ENCODE measurements at regions not wholly inside any gene's neighbourhood (a gene's known extent, or its start where the extent isn't known, plus 50 kb on each side); places are given as distances from the start of the nearest gene placed in this dataset.
"Not testable (repeated sequence)": the region's sequence is repeated elsewhere in the genome, so short reads cannot be mapped to it uniquely, and the experiment has no call there.

DNA sequence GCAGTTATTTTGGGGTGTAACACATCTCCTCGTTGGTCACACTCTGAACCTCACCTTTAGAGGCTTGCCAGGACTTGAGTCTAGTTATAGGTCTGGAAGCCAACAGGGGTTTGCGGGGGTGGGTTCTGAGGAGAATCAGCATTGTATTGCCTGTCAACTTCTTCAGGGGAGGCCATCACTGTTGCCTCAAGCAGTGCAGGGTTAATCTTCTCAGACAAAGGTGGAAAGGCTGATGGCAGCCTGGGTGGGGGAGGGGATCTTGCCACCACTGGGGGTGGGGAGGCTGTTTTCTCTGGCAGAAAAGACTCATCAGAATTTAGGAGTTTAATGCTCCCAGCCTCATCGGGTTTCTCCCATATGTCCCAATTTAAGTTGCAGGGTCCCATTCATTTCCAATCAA, 387.8 kb downstream of the PRR32 start:
- DNase-seq (ENCODE audit: low spot score), result no peak

DNA sequence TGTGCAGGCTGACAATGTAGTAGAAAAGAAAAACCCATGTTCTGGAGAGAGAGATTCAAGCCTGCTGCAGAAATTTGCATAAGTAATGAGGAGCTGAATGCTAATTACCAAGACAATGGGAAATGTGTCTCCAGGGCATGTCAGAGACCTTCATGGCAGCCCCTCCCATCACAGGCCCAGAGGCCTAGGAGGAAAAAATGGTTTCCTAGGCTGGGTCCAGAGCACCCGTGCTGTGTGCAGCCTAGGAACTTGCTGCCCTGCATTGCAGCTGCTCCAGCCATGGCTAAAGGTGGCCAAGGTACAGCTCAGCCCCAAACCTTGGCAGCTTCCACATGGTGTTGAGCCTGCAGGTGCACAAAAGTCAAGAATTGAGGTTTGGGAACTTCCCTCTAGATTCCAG, 402.3 kb downstream of the PRR32 start:
- DNase-seq (ENCODE audit: low spot score), result not testable (repeated sequence)

DNA sequence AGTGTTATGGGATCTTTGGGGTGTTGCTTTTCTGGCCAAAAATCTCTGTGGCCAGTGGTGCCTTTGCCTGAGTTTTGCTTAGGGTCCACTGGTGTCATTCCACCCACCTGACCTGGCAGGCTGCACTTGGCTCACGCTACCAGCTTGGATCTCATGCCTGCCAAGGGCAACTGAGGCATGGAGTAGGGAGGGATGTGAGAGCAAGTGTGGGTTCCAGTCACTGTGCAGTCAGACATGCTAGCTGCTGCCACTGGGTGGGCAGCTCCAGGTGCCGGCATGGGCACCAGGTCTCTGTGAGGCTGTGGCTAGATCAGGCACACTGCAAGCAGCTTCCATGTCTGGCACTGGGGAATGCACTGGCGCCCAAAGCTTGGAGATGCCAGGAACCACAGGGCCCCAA, 424.1 kb downstream of the PRR32 start:
- peak; percentile 60 for DNase-seq (ENCODE audit: low spot score)

DNA sequence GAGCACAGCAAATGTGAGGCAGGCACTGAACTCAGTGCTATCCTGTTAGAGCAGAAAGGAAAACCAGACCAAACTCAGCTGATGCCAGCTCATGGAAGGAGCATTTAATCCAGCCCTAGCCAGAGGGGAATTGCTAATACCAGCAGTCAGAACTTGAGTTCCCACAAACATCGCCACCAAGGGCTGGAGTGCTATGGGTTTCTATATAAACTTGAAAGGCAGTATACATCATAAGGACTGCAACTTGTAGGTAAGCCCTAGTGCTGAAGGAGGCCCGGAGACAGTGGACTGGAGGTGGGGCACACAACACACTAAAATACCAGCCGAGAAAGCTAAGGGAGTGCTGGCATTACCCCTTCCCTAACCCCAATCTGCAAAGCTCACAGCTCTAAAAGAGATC, 440.2 kb downstream of the PRR32 start:
- peak; percentile 51 for DNase-seq (ENCODE audit: low spot score)

DNA sequence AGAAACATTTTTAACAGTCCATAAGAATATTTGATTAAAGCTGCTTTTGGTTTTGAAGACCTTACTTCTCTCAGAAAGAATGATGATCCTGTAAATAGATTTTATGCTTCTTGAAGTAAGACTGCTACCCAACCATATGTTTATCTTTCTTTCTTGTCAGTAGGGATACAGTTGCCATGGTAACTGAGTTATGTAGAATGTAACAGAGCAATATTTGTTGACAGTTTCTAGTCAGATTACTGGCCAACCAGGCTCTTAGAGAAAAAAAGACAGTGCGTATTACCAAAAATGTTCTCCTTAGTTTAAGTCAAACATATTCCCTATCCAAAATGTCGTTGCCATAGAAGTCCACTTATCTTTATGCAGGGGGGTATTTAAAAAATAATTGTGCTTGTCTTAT, 456.8 kb downstream of the PRR32 start:
- no peak for DNase-seq (ENCODE audit: low spot score)

DNA sequence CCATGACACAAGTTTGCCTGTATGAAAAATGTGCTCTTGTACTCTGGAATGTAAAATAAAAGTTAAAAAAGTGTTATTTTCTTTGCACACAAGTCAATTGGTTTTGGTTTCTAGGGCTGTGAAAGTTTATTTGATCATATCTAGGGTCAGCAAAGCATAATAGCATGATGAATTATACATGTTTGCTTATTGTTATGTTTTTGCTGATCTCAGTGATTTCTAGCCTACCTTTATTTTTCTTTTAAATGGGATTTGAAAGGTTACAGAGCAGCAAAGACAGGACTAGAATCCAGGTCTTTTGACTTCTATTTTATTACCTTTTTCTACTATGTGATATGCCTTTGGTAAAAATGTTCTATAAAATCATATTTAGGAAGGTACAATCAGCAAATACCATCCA, 481.0 kb downstream of the PRR32 start:
- no peak for DNase-seq (ENCODE audit: low spot score)

DNA sequence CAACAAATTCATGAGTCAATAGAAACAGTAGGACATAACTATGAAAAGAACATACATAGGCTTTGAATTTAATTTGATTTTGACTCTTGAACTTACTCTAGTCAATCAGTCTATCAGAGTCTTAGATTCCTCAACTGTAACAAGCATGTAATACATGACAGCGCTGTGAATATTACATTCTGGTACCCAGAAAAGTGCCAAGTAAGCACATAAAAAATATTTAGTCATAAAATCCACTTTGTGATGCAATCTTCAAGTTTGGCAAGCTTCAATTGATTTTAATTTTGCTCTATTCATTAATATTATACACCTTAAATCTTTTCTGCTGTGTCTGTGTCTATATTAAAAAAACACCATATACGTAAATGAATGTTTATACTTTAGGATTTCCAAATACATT, 483.3 kb downstream of the PRR32 start:
- no peak for DNase-seq (ENCODE audit: low spot score)

DNA sequence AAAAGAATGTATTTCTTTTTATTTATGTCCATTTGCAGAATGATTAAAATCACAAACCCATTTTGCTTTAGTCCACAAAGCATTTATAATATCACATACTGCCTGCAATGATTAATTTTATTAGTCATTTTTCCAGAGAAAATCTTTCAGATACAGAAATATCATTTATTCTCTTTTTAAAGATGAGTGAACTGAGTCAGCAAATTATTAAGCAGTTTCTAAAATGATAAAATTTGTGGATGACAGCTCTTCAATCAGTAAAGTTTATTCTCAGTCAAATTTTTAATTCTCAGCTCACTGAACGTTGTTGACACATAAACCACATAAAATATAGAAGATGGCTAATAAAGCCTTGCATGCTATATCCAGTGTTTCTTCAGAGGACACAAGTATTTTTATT, 485.5 kb downstream of the PRR32 start:
- no peak for DNase-seq (ENCODE audit: low spot score)

DNA sequence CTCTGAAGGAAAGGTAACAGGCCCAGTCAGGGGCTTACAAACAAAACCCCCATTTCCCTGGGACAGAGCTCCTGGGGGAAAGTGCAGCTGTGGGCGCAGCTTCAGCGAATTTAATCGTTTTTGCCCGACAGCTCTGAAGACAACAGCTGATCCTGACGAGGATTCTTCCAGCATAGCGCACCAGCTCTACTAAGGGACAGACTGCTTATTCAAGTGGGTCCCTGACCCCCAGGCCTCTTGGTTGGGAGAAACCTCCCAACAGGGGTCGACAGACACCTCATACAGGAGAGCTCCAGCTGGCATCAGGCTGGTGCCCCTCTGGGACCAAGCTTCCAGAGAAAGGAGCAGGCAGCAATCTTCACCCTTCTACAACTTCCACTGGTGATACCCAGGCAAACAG, 486.7 kb downstream of the PRR32 start:
- DNase-seq (ENCODE audit: low spot score), result no peak

DNA sequence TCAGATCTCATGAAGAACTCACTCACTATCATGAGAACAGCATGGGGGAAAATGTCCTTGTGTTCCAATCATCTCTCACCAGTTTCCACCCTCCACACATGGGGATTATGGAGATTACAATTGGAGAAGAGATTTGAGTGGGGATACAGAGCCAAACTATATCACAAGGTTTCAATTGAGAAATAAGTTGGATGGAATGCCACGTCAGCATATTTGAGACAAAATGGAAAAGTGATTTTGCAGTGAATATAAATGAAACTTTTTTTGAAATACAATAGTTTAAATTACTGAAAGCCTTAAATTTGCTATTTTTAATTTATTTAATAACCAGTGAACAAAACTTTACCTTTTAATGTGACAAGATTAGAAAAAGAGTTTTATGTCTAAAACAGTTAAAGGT, 494.1 kb downstream of the PRR32 start:
- DNase-seq (ENCODE audit: low spot score), result no peak

DNA sequence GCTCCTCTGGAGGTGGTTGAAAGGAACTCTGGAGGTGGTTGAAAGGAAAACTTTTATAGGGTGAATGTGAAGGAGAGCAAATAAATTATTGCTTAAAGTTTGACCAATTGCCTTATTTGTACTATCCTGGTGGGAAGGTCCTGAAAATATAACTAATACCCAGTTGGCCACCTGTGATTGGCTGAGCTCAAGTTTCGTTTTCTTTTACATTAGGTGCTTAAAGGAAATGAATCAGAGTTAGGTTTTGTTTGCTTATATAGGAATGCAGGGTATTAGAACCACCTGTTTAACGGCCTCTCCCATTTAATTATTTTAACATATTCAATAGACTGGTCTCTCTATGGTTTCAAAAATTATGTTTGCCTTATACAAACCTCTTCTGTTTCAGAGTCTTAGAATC, 497.6 kb downstream of the PRR32 start:
- no peak for DNase-seq (ENCODE audit: low spot score)

DNA sequence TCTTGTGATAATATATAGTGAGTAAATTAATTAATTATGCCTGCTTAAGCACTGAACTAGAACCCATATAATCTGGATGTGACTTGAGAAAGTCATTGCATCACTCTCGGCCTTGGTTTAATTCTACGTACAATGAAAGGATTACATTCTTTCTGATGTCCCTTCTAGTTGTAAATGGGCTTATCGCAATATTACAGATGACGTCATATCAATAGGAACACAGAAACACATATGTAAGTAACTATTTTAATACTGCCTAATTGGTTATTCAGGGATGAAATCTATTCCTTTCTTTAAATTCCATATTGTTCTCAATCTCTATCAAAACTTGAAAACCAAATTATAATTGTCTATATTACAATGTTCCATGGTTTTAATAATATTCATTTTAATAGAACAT, 504.6 kb downstream of the PRR32 start:
- no peak for DNase-seq (ENCODE audit: low spot score)
